ENCODE measurements at regions not wholly inside any gene's neighbourhood (a gene's known extent, or its start where the extent isn't known, plus 50 kb on each side); places are given as distances from the start of the nearest gene placed in this dataset.

DNA sequence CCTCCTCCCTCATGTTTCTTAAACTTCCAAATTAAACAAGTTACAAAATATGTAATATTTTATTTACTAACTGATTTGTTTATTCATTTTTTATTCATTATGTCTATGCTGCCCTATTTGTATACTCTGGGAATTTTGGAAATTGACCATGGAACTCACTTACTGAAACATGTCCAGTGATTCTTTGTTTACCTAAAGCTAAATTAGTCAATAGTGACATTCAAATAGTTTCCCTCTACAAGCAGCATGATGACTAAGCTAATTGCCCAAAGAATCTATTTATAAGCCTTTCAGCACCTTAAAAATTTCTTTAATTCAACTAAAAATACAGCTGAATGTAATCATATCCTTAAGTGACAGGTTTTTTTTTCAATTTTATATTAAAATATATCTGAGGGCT lies 437.7 kb downstream of the SI start:
- no peaks in the 10 kb centered on the region for H3K36me3 ChIP-seq (ENCODE audit: insufficient read depth, low read length)
- H3K4me1 ChIP-seq (ENCODE audit: insufficient read depth, low read length), result no peaks in the 10 kb centered on the region
- no peak overlapping the region for H2AFZ ChIP-seq (ENCODE audit: low read depth, low read length)
- H3K9me3 ChIP-seq (ENCODE audit: low read length), result no peaks in the 10 kb centered on the region
- H3K4me3 ChIP-seq (ENCODE audit: low read length), result no peak overlapping the region
- no peaks in the 10 kb centered on the region for H3K27me3 ChIP-seq (ENCODE audit: insufficient read depth, low read length)

DNA sequence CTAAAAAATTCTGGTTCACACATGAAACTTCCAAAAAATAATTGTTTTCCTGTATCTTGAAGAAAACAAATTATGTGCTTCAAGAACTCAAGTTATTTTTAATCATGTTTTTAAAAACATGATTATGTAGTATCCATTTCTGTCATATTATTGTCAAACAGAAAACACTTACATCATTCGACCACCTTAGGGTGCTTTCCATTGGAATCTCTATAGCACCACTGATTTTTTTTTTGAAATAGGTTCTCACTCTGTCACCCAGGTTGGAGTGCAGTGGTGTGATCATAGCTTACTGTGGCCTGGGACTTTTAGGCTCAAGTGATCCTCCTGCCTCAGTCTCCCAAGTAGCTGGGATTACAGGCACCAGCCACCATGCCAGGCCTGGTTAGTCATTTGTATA lies 457.3 kb downstream of the SI start:
- no peaks in the 10 kb centered on the region for H3K9me3 ChIP-seq (ENCODE audit: low read length)
- H3K36me3 ChIP-seq (ENCODE audit: insufficient read depth, low read length), result no peaks in the 10 kb centered on the region
- no peaks in the 10 kb centered on the region for H3K4me1 ChIP-seq (ENCODE audit: insufficient read depth, low read length)
- no peaks in the 10 kb centered on the region for H3K27me3 ChIP-seq (ENCODE audit: insufficient read depth, low read length)
- H3K4me3 ChIP-seq (ENCODE audit: low read length), result no peak overlapping the region
- H2AFZ ChIP-seq (ENCODE audit: low read depth, low read length), result no peak overlapping the region

DNA sequence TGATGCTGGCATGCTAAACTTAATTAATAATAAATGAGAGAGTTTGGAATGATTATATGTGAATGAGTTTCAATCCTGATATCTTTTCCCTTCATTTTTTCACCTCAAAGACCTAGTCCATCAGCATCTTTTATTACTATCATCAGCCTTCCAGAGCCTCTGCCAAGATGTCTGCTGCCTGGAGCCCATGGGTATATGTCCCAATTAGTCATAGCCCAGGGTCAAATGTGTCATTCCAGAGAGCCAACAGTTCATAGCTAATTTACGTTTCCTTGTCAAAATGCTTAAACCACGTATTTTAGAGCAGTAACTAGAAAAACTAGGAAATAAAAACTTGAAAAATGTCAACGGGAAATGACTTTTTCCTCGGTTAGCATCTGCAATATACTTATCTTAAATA lies 457.9 kb downstream of the SI start:
- H3K4me1 ChIP-seq (ENCODE audit: insufficient read depth, low read length), result no peaks in the 10 kb centered on the region

DNA sequence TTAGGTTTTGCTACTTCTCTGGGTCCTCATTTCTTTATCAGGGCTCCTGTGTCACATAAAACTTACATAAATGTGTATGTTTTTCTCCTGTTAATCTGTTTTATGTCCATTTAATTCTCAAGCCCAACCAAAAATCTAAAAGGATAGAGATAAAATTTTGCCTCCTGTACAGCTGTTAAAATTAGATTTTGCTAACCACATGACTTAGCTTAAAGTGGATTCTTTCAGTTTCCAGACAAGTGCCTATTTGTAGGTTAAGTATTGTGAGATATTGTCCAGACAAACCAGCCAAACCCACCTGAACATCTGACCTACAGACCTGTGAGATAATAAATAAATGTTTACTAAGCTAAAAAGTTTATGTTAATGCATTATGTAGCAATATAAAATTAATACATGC lies 465.5 kb downstream of the SI start:
- H3K36me3 ChIP-seq (ENCODE audit: insufficient read depth, low read length), result no peaks in the 10 kb centered on the region
- H3K4me1 ChIP-seq (ENCODE audit: insufficient read depth, low read length), result no peaks in the 10 kb centered on the region
- no peaks in the 10 kb centered on the region for H3K9me3 ChIP-seq (ENCODE audit: low read length)
- H3K4me3 ChIP-seq (ENCODE audit: low read length), result no peak overlapping the region
- no peaks in the 10 kb centered on the region for H3K27me3 ChIP-seq (ENCODE audit: insufficient read depth, low read length)
- H2AFZ ChIP-seq (ENCODE audit: low read depth, low read length), result no peak overlapping the region

More for the DNA sequence above, 457.9 kb downstream of the SI start:
- Histone ChIP-seq H3K36me3 (ENCODE audit: insufficient read depth, low read length) (no peaks in the 10 kb centered on the region), H3K27me3 (ENCODE audit: insufficient read depth, low read length) (no peaks in the 10 kb centered on the region), H3K4me3 (ENCODE audit: low read length) (no peak overlapping the region), H3K9me3 (ENCODE audit: low read length) (no peaks in the 10 kb centered on the region), H2AFZ (ENCODE audit: low read depth, low read length) (no peak overlapping the region)

DNA sequence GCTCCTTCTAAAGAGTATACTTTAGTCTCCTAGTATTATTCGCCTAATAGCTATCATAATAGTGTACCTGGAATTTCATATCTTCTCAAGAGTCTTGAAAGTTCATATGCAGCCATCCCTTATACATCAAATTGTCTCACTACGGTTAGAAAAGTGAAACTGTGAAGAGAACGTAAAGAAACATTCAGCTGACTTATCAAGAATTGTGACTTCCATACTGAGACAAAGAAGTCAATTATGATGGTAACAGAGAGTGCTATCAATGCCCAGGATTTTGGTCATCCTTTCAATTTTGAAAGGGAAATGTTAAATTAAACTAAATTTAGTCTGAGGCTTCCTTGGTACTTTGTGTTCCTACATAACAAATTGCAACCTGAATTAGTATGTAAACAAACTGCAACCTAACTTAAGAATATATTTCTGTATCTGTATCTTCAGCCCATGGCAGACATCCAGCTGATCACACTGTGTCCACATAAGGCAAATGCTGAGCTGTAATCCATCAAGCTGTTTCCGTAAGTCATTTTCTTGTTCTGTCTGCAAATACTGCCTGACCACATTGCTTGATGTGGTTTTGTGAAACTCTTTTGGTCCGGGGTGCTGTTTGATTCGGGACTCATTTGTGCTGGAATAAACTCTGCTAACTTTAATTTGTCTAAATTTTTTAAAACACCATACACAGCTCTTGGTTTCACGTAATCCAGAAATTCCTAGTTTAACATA lies 469.6 kb downstream of the SI start:
- H3K9me3 ChIP-seq (ENCODE audit: low read length), result no peaks in the 10 kb centered on the region
- H3K4me3 ChIP-seq (ENCODE audit: low read length), result no peak overlapping the region
- no peak overlapping the region for H2AFZ ChIP-seq (ENCODE audit: low read depth, low read length)
- H3K4me1 ChIP-seq (ENCODE audit: insufficient read depth, low read length), result no peaks in the 10 kb centered on the region
- H3K27me3 ChIP-seq (ENCODE audit: insufficient read depth, low read length), result no peaks in the 10 kb centered on the region
- no peaks in the 10 kb centered on the region for H3K36me3 ChIP-seq (ENCODE audit: insufficient read depth, low read length)

DNA sequence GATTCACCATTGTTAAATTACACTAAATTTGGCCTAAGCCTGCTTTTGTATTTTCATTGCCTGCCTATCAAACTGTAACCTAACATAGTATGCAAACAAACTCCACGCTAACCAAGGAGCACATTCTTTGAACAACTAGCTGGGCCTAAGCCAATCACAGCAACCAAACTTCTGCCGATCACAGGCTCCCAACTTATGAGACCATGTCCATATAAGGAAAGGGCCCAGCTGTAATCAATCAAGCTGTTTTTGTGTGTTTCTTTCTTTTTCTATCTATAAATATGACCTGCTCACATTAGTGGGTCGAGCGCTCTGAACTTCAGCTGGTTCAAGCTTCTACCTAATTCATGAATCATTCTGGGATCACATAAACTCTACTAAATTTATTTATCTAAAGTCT lies 473.6 kb downstream of the SI start:
- Histone ChIP-seq H2AFZ (ENCODE audit: low read depth, low read length) (no peak overlapping the region), H3K4me3 (ENCODE audit: low read length) (no peak overlapping the region), H3K9me3 (ENCODE audit: low read length) (no peaks in the 10 kb centered on the region), H3K4me1 (ENCODE audit: insufficient read depth, low read length) (no peaks in the 10 kb centered on the region), H3K36me3 (ENCODE audit: insufficient read depth, low read length) (no peaks in the 10 kb centered on the region), H3K27me3 (ENCODE audit: insufficient read depth, low read length) (no peaks in the 10 kb centered on the region)

DNA sequence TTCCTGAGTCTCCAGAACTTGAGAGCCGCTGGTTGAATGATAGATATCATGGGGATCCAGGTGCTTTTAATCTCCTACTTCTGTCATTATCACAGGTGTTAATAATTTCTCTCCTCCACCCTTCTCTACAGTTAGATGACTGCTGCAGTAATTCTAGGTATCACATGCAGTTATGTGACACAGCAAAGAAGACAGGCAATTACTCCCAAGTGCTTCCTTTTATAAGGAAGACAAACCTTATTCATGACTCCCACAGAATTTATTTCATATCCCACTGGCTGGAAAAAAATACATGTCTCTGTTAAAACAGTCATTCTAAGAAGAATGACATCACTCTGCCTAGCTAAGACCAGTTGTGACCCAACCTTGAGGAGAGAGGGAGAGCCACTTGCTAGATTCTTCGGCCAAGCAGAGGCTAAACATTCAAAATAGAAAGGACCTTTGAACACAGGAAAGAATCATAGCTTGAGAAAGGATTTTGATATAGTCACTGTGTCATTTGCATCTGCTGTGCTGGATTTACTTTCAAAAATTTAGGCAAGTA lies 500.6 kb downstream of the SI start:
- no peaks in the 10 kb centered on the region for H3K36me3 ChIP-seq (ENCODE audit: insufficient read depth, low read length)
- H3K27me3 ChIP-seq (ENCODE audit: insufficient read depth, low read length), result no peaks in the 10 kb centered on the region
- H3K9me3 ChIP-seq (ENCODE audit: low read length), result no peaks in the 10 kb centered on the region
- H3K4me1 ChIP-seq (ENCODE audit: insufficient read depth, low read length), result no peaks in the 10 kb centered on the region
- no peak overlapping the region for H3K4me3 ChIP-seq (ENCODE audit: low read length)
- H2AFZ ChIP-seq (ENCODE audit: low read depth, low read length), result no peak overlapping the region

DNA sequence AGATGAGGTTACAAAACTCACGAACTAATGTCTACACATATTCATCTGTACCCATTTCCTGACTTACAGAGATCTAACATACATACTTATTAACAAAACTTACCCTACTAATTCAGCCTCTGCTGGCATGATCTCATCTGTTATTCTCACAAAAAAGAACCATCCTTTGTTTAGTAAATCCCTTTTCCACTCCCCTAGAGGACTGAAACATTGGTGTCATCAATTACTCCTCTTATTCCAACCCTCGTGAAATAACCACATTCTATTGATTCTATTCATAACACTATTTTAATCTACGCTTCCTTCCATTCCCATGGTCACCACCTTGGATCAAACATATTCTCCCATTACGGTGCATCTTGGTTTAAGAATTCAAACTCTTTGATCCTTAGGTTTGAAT lies 505.9 kb downstream of the SI start:
- H3K4me1 ChIP-seq (ENCODE audit: insufficient read depth, low read length), result no peaks in the 10 kb centered on the region

DNA sequence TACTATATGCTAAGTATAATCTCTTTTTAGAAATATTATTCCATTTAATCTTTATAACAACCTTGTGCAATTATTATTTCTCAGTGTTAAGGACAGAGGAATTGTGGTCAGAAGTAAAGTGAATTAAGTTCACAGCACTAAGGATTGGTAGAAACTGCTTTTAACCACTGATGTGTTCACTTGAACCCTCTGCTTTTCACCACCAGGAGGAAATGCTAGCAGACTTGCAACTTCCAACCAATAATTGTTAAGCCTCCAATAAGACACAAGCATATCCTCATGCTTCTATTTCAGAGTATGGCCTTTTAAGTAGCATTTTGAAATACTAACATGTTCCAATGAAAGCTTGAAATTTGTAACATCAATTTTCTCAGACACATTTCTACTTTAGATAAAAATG lies 527.4 kb downstream of the SI start:
- H3K4me3 ChIP-seq (ENCODE audit: low read length), result no peak overlapping the region
- no peaks in the 10 kb centered on the region for H3K36me3 ChIP-seq (ENCODE audit: insufficient read depth, low read length)
- no peaks in the 10 kb centered on the region for H3K4me1 ChIP-seq (ENCODE audit: insufficient read depth, low read length)
- no peaks in the 10 kb centered on the region for H3K27me3 ChIP-seq (ENCODE audit: insufficient read depth, low read length)
- H2AFZ ChIP-seq (ENCODE audit: low read depth, low read length), result no peak overlapping the region
- H3K9me3 ChIP-seq (ENCODE audit: low read length), result no peaks in the 10 kb centered on the region

More for the DNA sequence above, 505.9 kb downstream of the SI start:
- no peaks in the 10 kb centered on the region for H3K36me3 ChIP-seq (ENCODE audit: insufficient read depth, low read length)
- no peaks in the 10 kb centered on the region for H3K9me3 ChIP-seq (ENCODE audit: low read length)
- no peak overlapping the region for H2AFZ ChIP-seq (ENCODE audit: low read depth, low read length)
- no peaks in the 10 kb centered on the region for H3K27me3 ChIP-seq (ENCODE audit: insufficient read depth, low read length)
- H3K4me3 ChIP-seq (ENCODE audit: low read length), result no peak overlapping the region

DNA sequence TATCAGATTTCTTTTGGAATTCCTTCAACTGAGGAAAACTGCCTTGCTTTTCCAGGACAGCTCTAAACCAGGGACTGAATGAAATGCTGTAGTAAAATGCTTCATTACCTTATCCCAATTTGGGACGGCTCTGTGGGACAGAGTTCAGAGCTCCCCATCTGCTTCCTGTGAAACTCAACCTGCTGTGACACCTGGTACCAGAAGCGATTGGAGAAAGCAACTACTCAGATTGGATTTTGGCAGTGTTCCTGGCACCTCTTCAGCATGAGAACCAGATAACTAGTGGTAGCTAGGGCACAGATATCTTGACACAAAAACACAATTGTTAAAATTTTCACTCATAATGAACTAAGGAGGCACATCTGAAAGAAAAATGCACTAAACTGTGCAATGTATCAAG lies 539.1 kb downstream of the SI start:
- H3K4me1 ChIP-seq (ENCODE audit: insufficient read depth, low read length), result no peaks in the 10 kb centered on the region
- H2AFZ ChIP-seq (ENCODE audit: low read depth, low read length), result no peak overlapping the region
- H3K9me3 ChIP-seq (ENCODE audit: low read length), result no peaks in the 10 kb centered on the region
- no peak overlapping the region for H3K4me3 ChIP-seq (ENCODE audit: low read length)
- H3K27me3 ChIP-seq (ENCODE audit: insufficient read depth, low read length), result no peaks in the 10 kb centered on the region
- no peaks in the 10 kb centered on the region for H3K36me3 ChIP-seq (ENCODE audit: insufficient read depth, low read length)

DNA sequence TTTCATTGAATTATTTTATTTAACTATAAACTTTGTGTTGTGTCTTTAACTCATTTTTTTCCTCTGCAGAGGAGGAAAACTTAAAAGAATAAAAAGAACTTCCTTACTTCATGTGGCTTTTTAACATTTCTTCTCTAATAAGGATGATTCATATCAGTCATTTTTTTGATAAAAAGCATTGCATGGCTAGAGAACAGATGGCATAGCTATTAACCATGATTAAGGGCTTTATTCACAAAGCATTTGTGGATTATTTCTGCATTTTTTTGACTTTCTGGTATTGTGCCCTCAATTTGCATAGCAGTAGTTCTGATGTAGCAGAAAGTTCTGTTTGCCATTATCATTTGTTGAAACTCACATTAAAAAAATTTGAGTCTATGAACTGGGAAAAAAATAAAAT lies 540.8 kb downstream of the SI start:
- Histone ChIP-seq H2AFZ (ENCODE audit: low read depth, low read length) (no peak overlapping the region), H3K36me3 (ENCODE audit: insufficient read depth, low read length) (no peaks in the 10 kb centered on the region), H3K4me3 (ENCODE audit: low read length) (no peak overlapping the region), H3K9me3 (ENCODE audit: low read length) (no peaks in the 10 kb centered on the region), H3K27me3 (ENCODE audit: insufficient read depth, low read length) (no peaks in the 10 kb centered on the region), H3K4me1 (ENCODE audit: insufficient read depth, low read length) (no peaks in the 10 kb centered on the region)

DNA sequence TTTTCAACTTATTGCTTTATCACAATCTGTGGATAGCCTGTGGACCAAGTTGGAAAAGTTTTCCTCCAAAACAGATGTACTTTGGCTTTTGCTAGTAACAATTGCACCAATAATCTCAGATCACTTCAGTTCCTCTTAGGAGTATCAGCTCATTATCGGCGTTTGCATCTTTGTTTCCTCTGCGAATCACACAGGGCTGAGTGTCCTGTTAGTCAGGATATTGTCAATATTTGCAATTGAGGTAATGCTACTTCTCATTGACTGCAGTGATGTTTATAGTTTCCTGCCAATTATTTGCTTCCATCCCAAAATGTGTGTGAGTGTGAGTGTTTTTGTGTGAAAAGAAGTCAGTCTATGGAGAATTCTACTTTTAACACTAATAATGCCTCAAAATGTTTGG lies 545.0 kb downstream of the SI start:
- Histone ChIP-seq H3K4me1 (ENCODE audit: insufficient read depth, low read length) (no peaks in the 10 kb centered on the region), H2AFZ (ENCODE audit: low read depth, low read length) (no peak overlapping the region), H3K9me3 (ENCODE audit: low read length) (no peaks in the 10 kb centered on the region), H3K27me3 (ENCODE audit: insufficient read depth, low read length) (no peaks in the 10 kb centered on the region), H3K36me3 (ENCODE audit: insufficient read depth, low read length) (no peaks in the 10 kb centered on the region), H3K4me3 (ENCODE audit: low read length) (no peak overlapping the region)

DNA sequence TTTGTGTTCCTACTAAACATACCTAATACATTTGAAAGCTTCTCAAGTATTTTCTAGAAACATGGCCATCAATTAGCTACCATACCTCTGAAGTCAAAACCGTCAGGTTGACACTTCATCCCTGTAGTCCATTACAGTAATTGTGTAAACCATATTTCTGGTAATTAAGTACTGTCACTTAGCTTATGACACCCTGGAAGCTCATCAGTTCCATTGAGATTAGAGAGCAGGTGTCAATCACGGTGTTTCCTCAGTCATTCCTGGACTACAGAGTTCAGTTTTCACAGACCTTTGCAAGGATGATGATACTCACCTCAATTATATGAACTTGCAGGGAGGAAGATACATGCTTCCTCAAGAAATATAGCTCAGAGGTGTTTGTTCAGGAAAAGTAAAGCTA lies 552.0 kb downstream of the SI start:
- no peaks in the 10 kb centered on the region for H3K4me1 ChIP-seq (ENCODE audit: insufficient read depth, low read length)
- H3K27me3 ChIP-seq (ENCODE audit: insufficient read depth, low read length), result no peaks in the 10 kb centered on the region
- H2AFZ ChIP-seq (ENCODE audit: low read depth, low read length), result no peak overlapping the region
- H3K9me3 ChIP-seq (ENCODE audit: low read length), result no peaks in the 10 kb centered on the region
- H3K36me3 ChIP-seq (ENCODE audit: insufficient read depth, low read length), result no peaks in the 10 kb centered on the region
- no peak overlapping the region for H3K4me3 ChIP-seq (ENCODE audit: low read length)

DNA sequence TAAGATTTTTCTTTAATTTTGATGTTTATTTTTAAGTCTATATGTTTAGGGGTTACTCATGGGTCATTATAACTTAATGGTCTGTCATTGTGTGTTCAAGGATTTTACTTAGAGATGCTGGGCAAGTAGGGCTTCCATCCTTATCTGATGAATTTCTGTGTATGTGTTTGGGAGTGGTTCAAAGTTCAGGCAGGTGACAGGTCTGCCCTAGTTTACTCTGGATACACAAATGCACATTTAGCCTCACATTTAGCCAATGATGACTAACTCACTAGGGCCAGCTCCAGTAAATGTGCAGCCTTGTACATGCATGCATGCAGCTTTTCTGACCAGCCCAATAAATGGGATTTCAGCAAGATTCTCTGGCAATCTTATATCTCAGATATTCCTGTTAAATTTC lies 554.1 kb downstream of the SI start:
- Histone ChIP-seq H3K9me3 (ENCODE audit: low read length) (no peaks in the 10 kb centered on the region), H3K4me3 (ENCODE audit: low read length) (no peak overlapping the region), H3K27me3 (ENCODE audit: insufficient read depth, low read length) (no peaks in the 10 kb centered on the region), H3K36me3 (ENCODE audit: insufficient read depth, low read length) (no peaks in the 10 kb centered on the region), H2AFZ (ENCODE audit: low read depth, low read length) (no peak overlapping the region), H3K4me1 (ENCODE audit: insufficient read depth, low read length) (no peaks in the 10 kb centered on the region)
